ENCODE measurements at regions not wholly inside any gene's neighbourhood (a gene's known extent, or its start where the extent isn't known, plus 50 kb on each side); places are given as distances from the start of the nearest gene placed in this dataset.

- TF ChIP-seq ZSCAN5A (CRISPR knock-in tag; IDR thresholded peaks at IDR 0.05; ENCODE audit: borderline replicate concordance) = no peak
- TF ChIP-seq KDM1A (CRISPR knock-in tag; IDR thresholded peaks at IDR 0.05) = no peak
- TF ChIP-seq ATF7 (IDR thresholded peaks at IDR 0.05) = no peak
- TF ChIP-seq ATF7 (CRISPR knock-in tag; IDR thresholded peaks at IDR 0.05) = no peak
- TF ChIP-seq EEA1 (CRISPR knock-in tag; IDR thresholded peaks at IDR 0.05; ENCODE audit: borderline replicate concordance) = no peak
- no peak for TF ChIP-seq TCF7L2 (IDR thresholded peaks at IDR 0.05; ENCODE audit: low read depth, low read length)
- no peak for TF ChIP-seq YY1 (IDR thresholded peaks at IDR 0.05; ENCODE audit: insufficient read depth, insufficient replicate concordance, low read depth, low read length)
- no peak for TF ChIP-seq ZNF839 (CRISPR knock-in tag; IDR thresholded peaks at IDR 0.05; ENCODE audit: borderline replicate concordance)
- TF ChIP-seq, protein P1, sequence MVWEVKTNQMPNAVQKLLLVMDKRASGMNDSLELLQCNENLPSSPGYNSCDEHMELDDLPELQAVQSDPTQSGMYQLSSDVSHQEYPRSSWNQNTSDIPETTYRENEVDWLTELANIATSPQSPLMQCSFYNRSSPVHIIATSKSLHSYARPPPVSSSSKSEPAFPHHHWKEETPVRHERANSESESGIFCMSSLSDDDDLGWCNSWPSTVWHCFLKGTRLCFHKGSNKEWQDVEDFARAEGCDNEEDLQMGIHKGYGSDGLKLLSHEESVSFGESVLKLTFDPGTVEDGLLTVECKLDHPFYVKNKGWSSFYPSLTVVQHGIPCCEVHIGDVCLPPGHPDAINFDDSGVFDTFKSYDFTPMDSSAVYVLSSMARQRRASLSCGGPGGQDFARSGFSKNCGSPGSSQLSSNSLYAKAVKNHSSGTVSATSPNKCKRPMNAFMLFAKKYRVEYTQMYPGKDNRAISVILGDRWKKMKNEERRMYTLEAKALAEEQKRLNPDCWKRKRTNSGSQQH (CRISPR knock-in tag; IDR thresholded peaks at IDR 0.05; ENCODE audit: low read depth) = no peak
- no peak for TF ChIP-seq POLR2A (IDR thresholded peaks at IDR 0.05; ENCODE audit: insufficient read depth in 1 of 2, low read depth in 2 of 2, low read length in 2 of 2)
- TF ChIP-seq, protein P2, sequence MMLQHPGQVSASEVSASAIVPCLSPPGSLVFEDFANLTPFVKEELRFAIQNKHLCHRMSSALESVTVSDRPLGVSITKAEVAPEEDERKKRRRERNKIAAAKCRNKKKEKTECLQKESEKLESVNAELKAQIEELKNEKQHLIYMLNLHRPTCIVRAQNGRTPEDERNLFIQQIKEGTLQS (CRISPR knock-in tag; IDR thresholded peaks at IDR 0.05) = no peak
- TF ChIP-seq FOXK2 (IDR thresholded peaks at IDR 0.05) = no peak
These were observed 475.1 kb upstream of the LARGE1 start for GRCh38 chr22:34395370-34395769.

All from HepG2 (cell line).